GM18520 (cell line): ENCODE measurements at regions not wholly inside any gene's neighbourhood (a gene's known extent, or its start where the extent isn't known, plus 50 kb on each side); places are given as distances from the start of the nearest gene placed in this dataset.

ENCODE experiments used
- ATAC-seq: cut with Tn5 transposase; IDR thresholded peaks from one replicate; pipeline ENCODE4 v1.9.1; 2021; ENCODE audit not compliant: unreplicated experiment

DNA sequence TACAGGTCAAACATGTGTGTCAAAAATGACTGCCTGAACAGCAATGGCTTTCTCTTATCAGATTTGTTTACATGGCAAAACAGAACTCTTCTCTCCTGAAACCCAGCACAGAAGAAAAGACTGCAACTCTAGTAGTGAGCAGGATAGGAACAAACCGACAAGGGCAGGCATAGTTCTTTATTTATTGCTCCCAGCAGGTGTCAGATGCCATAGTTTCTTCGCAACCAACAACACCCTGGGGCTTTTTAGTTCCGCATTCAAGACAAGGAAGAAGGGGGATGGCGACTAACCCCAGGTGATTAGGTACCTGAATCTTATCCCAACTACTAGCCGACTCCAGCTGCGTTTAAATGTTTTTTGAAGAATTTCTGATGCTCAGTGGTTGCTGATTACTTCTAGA, 367.5 kb upstream of the FIGN start:
- no peak for ATAC-seq

DNA sequence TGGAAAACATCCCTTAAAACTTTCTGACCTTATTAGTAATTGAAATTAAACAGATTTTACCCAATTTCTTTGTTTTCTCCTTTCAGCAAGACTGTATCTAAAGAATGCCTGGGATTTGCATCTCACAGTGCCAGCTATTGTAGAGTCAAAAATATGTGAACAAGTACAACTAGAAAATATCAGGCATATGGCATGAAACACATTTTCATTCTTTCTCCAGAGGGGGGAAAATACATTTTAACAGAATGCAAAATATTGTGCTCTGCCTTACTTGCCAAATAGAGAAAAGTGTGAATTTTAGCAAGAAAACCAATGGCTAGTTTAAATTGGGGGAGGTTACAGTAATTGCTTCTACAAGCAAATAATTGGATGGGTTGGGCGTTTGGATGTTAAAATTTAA, 366.6 kb upstream of the FIGN start:
- ATAC-seq: no peak

DNA sequence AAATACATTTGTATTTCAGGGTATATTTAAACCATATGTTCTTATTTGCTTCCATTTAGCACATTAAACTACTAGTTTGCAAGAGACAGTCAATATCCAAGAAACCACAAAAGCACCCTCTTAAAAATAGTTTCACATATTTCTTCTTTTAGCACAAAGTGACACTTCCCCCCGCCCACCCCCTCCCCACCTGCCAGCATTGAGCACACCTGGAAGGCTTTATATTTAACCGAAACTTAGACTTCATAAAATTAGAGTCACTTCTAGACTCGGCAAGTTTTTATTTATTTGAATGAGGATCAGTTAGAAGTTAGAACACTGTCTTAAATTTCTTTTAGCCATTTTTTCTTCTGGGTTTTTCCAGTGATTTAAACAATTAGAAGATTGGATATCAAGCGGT, 355.9 kb upstream of the FIGN start:
- ATAC-seq: no peak

- no peak for ATAC-seq
Observed at GRCh38 chr2:164090533-164090932, 354.7 kb upstream of the FIGN start.

DNA sequence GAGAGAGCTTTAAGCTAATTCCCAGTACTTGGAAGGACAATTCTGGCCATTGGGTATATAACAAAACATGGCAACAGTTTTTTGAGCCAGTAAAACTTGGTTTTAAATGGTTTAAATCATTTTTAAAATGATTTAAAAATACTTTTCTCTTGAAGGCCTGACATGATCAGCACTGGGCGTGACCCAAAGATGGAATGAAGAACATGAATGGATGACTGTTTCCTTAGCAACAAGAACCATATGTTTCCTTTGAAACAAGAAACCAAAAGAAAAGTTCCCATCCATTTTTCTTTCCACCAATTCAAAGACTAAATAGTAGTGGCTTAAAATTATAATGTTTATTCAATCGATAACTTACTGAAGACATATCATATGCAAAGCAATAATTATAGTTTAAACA, 348.3 kb upstream of the FIGN start:
- no peak for ATAC-seq

GRCh38 chr2:164080486-164080885, 344.7 kb upstream of the FIGN start:
- ATAC-seq: no peak

DNA sequence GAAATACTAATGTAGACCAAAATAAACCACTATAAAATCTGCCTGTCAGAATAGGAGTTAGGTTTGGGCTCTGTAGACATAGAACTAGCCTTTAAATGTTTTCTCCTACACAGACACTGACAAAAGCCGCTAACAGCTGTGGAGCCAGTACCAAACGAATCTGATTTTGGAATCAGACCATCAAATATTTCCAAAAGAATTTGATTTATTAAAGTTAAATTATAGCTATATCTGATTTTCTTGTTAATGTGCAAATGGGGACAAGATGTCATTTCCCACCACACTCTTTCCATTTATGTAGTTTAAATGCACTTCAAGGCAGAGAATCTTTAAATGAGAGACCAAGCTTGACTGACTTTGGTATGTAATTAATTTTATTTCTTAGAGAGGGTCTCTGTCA, 343.4 kb upstream of the FIGN start:
- ATAC-seq: no peak

GRCh38 chr2:164078421-164078820, 342.6 kb upstream of the FIGN start:
- no peak for ATAC-seq

GRCh38 chr2:164073101-164074074, 337.6 kb upstream of the FIGN start:
- ATAC-seq: no peak

- no peak for ATAC-seq
Observed at GRCh38 chr2:164069540-164069939, 333.7 kb upstream of the FIGN start.

DNA sequence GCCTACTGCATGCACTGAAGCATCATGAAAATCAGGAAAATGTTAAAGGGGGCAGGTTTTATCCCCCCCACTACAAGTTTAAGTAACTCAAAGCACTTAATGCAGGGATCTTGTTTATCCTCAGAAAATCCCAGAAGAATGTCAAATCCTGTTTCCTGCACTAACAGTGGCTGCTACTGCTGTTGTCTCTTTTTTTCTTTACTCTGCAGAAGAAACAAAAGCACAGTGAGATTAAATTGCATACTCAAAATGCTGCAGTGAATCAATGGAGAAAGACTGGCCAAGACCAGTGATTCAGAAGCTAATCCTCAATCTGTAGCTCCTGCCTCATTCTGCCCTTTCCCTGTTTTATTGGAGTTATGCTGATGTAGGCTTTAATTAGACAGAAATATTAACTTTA, 332.3 kb upstream of the FIGN start:
- no peak for ATAC-seq

DNA sequence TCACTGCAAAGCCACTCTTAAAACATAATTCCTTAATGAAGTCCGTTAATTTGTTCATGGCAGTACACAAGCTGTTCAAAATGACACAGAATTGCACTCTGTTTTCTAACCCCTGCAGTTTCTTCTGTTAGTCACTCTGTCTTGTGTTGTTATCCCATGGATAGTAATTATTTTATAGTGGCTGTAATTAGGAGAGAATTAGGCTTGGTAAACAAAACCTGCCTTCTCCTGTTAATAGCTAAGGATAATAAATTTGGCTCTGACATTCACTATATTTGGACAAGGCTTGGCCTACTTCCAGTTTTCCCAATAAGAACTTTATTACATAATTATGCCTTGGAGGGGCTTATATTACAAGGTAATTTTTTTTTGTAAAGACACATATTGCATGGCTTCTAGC, 330.3 kb upstream of the FIGN start:
- ATAC-seq: no peak

DNA sequence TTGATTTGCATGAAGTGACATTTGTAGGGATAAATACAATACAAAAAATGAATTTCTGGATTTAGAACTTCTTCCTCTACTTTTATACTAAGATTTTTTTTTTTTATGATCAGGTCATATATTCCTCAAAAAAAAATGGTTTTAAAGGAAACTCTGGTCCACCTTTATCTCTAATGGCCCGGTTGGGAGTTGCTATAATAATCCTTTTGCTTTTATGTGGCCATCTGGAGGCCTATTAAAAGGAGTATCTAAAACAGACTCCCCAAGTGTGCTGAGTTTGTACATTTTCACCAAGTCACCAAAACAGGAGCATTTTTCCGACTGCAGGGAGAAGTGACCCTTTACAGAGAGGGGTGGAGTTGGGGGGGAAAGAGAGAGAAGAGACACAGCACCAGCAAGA, 329.2 kb upstream of the FIGN start:
- no peak for ATAC-seq

DNA sequence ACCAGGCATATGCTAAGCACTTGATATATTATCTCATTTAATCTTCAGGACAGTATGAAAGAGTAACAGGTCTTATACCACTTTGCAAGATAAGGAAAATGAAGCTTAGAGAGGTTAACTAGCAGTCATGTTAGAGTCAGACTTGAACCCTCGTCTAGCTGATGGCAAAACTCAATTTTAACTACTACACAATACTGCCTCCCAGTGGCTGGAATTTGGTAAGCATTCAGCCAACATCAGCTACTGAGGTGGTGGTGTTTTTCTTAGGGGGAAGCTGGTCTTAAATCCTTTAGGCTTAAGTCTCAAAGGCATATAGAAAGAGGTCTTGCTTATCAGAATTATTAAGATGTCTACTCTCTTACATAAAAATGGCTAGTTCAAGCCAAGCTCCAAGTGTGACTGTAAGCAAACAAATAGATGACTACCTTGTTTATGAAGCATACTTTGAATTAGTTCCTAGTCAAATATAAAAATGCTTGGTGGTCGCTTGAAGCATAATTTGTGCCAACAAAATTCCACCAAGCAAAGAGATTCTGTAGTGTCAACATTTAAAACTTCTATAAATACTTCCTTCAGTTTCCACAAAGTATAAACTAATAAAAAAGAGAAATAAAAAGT, 325.4 kb upstream of the FIGN start:
- ATAC-seq: no peak

- ATAC-seq: no peak
Observed at GRCh38 chr2:164060031-164060430, 324.2 kb upstream of the FIGN start.

- ATAC-seq: no peak
Observed at GRCh38 chr2:164055623-164056022, 319.8 kb upstream of the FIGN start.

- no peak for ATAC-seq
Observed at GRCh38 chr2:164054651-164055050, 318.8 kb upstream of the FIGN start.

- no peak for ATAC-seq
Observed at GRCh38 chr2:164053021-164053420, 317.2 kb upstream of the FIGN start.

GRCh38 chr2:164052006-164052405, 316.2 kb upstream of the FIGN start:
- ATAC-seq: no peak

GRCh38 chr2:164048729-164049128, 312.9 kb upstream of the FIGN start:
- ATAC-seq: no peak

GRCh38 chr2:164046040-164046439, 310.2 kb upstream of the FIGN start:
- ATAC-seq: no peak

GRCh38 chr2:164044622-164045021, 308.8 kb upstream of the FIGN start:
- no peak for ATAC-seq
